ENCODE measurements at regions not wholly inside any gene's neighbourhood (a gene's known extent, or its start where the extent isn't known, plus 50 kb on each side); places are given as distances from the start of the nearest gene placed in this dataset.
"Not testable (repeated sequence)": the region's sequence is repeated elsewhere in the genome, so short reads cannot be mapped to it uniquely, and the experiment has no call there.

DNA sequence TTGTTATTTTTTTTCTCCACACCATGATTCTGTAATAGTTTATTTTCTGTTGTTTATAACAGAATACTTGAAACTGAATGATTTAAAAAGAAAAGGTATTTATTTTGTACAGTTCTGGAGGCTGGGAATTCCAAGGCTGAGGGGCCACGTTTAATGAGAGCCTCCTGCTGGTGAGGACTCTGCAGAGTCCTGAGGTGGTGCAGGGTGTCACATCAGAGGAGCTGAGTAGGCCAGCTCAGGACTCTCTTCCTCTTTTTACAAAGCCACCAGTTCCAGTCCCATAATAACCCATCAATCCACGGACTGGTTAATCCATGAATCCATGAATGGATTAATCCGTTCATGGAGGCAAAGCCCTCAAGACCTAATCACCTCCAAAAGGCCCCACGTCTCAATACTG lies 71.6 kb downstream of the TFAP2A start:
- no peak for DNase-seq

DNA sequence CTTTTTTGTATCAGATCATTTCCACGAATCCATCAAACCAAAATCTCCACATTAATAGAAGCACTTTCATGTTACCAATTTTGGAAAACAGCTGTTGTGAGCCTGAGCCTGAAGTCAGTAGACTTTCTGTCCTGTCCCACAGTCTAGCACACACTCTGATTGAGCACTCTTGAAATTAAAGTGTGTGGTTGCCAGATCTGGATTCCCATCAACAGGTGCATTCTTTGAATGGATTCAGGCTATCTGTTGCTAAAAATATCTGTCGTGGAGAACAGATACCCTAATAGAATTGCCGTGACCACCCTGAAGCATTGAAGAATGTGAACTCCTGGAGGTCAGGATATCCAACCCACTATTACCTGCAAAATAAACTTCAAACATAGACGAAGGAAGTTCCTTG lies 73.3 kb downstream of the TFAP2A start:
- DNase-seq: no peak

DNA sequence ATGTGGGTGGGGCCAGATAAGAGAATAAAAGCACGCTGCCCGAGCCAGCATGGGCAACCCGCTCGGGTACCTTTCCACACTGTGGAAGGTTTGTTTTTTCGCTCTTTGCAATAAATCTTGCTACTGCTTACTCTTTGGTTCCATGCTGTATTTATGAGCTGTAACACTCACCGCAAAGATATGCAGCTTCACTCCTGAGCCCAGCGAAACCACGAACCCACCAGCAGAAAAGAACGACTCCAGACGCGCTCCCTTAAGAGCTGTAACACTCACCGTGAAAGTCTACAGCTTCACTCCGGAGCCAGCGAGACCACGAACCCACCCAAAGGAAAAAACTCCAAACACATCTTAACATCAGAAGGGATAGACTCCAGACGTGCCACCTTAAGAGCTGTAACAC lies 76.7 kb downstream of the TFAP2A start:
- no peak for DNase-seq

DNA sequence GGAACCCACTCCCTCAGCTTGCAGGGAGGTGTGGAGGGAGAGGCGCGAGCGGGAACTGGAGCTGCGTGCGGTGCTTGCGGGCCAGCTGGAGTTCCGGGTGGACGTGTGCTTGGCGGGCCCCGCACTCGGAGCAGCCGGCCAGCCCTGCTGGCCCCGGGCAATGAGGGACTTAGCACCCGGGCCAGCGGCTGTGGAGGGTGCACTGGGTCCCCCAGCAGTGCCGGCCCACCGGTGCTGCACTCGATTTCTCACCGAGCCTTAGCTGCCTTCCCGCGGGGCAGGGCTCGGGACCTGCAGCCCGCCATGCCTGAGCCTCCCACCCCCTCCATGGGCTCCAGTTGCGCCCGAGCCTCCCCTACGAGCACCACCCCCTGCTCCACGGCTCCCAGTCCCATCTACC lies 77.5 kb downstream of the TFAP2A start:
- DNase-seq: not testable (repeated sequence)

DNA sequence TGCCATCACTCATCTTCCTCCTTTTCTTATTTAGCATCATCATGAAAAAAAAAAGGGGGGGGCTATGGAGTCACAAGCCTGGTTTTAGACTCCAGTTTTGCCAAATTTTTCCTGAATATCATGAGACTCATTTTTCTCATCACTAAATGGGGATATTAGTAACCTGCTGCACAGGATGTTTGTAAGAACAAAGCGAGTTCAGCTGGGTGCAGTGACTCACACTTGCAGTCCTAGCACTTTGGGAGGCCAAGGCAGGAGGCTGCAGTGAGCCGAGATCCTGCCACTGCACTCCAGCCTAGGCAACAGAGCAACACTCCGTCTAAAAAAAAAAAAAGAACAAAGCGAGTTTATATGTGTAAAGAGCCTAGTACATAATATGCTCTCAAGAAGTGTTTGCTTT lies 82.8 kb downstream of the TFAP2A start:
- DNase-seq: no peak

DNA sequence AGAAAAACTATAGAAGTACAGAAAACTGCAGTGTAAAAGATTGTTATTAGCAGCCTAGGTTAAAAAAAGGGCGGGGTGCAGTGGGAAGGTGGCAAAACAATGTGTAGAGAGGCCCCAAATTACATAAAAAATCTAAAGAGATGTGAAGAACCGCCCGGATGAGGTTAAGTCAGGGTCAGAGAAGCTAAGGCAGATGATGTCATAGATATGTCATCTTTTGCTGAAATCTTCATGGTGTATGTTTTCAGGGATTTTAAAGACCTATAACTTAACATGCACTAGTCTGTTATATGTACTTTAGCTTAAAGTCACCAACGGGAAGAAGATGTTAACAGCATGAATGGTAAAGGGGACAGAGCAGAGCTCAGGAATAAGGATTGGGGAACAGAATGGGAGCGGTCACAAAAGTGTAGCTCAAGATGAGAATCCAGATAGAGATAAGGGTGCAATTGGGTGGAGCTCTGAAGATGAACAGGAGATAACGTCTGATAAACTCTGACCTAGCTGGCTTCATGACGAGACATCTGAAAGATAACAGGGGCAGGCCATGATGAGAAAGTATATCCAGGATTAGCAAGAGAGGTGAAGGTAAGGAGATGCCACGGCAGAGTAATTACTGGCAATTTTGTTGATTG lies 83.4 kb downstream of the TFAP2A start:
- no peak for DNase-seq

DNA sequence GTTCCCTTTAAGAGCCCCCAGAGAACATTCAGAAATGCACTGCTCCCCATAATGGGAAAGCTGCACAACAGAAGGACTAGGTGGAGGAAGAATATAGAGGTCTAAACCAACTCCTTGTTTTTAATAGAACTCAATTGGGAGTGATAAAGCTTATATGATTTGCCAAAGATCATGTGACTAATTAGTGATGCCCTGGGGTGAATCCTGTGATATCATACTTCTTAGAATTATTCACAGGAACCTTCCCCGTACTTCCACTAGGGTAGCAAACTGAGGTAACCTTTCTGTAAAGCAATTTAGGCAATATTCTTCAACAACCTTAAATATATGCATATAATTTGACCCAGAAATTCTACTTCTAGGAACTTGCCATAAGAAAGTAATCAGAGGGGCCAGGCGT lies 84.4 kb downstream of the TFAP2A start:
- no peak for DNase-seq

DNA sequence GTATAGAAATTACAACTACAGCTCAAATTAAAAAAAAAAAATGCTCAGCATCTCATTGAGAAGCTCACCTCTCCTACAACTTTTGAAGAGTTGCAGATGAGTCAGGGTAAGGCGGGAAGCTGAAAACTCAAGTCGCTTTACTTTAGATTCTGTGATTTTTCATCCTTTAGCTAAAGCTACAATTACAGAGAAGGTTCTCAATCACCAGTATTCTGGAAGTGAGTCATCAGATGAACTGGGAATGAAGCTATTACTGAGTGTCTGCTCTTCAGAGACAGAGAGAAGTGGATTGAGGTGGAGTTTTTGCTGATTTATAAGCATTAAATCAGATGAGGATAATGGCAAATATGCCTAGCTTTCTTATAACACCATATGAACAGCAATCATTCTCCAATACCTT lies 91.9 kb downstream of the TFAP2A start:
- DNase-seq: no peak

DNA sequence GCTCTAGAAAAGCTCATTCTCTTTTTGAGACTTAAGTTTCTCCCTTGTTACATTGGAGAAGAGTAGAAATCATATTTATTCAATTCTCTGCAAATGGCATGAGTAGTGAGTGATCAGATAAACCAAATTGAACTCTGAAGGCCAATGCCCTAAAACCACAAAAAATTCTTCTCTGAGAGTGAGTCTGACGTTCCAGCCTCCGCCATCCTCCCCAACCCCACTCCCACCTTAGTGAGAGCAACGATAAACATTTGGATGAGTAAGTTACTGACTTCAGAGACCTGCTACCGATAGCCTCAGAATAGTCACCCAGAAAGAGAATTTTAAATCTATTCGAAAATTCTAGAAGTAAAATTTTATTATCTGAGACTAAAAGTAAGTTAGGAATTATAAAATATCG lies 94.6 kb downstream of the TFAP2A start:
- DNase-seq: no peak

DNA sequence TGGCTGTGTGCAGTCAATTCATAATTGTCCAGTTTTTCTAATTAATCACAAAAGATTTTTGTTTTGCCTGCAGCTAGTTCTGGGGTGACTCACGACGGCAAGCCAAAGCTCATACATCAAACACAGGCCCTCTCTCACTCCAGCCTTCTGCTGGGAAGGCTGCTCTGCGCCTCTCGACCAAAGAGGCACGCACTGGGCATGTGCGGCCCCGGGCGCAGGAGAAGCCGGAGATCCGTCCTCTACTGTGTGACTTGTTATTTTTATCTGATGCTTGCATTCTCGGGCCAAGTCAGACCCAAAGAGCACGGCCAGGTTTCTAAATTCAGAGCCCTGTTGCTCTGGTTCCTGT lies 98.5 kb downstream of the TFAP2A start:
- no peak for DNase-seq

DNA sequence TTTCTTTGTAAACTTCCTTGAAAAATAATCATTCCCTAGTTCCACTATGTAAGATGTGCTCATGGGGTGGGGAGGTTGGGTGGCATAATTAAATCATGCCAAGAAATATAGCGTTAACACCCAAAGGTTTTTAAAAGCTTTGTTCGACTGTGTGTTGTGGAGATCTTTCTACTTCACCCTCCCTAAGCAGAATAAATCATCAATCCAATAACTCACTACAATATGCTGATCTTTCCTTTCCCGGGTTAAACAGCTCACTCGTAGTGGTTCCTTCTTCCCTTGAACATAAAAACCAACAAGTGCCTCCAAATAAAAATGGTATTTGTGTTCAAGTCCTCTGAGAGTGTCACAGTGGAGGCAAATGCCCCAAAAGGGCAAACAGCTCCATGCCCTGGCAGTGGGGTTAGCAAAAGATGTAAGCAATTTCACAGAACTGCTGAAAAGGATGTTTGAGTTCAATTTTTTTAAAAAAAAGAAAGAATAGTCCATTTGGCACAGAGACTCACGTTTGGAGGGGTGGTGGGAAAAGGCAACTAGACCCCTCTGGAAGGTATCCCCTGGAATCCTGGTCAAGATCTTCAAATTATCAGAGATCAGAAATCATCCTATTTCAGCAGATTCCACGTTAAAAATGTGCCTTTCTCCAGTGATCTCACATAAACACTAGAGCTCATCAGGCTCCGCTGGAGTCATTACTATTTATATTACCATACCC lies 99.1 kb downstream of the TFAP2A start:
- no peak for DNase-seq

DNA sequence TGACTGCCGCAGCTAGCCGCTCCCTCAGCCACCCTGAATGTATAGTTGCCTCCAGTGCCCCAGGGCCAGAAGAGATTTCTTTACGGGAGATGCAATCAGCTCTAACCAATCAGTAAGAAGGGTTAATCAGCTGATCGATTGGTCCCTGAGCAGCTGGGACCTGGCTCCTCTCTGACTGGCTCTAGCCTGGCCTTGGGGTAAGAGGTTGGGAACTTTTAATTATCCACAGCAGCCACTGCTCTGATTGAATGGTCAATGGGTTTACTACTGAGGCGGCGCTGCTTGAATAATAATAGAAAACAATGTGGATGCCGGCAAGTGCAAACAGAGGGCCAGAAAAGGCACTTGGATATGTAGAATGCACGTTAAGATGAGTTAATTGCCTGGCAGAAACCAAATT lies 99.8 kb downstream of the TFAP2A start:
- DNase-seq: no peak

DNA sequence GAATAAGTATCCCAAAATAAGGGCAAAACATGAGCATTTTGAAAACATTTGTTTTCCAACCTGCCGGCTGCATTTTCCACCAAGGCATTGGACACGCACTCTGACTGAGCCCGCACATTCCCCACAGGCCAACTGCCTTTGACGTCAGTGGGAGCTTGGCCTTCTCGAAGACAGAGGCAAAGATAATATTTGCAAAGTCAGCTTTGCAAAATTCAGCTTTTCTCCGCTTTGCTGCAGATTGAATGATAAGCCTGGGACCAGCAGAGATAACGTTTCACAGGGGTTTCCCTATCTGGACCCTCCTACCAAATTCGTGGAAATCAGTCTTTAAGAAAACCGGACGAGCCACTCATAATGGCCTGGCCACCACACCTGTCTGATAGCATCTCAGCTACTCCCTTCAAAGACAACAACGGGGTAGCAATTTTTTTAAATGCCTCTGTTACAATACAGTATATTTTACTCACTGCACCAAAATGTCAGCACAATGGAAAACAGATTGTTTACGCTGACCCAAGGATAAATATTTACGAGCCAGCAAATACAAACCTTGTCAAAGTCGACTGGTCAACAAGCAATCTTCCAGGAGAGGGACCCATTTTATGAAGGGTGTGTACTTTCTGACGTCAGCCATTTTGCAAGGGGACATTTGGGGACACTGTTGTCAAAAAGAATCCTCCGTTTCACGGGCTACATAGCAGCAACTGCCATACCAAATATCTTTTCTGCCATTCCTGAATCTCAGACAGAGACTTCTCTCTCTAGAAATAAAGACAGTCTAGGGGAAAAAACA lies 100.5 kb downstream of the TFAP2A start:
- no peak for DNase-seq

DNA sequence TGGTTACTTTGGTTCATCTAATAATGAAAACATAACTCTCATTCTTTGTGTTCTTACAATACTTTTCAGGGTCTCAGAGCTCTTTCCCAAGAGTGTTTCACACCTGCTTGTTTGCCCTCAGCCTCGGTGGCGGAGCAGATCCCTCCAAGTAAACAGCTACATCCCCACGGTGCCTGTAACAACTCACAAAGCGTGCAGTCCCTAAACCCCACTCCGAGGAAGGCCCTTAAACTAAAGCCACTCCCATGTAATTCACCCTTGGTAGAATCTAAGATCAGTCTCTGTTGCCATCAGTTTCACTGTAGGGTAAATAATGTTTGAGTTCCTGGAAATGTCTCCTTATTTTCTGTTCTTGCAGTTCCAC lies 101.1 kb downstream of the TFAP2A start:
- DNase-seq: no peak

DNA sequence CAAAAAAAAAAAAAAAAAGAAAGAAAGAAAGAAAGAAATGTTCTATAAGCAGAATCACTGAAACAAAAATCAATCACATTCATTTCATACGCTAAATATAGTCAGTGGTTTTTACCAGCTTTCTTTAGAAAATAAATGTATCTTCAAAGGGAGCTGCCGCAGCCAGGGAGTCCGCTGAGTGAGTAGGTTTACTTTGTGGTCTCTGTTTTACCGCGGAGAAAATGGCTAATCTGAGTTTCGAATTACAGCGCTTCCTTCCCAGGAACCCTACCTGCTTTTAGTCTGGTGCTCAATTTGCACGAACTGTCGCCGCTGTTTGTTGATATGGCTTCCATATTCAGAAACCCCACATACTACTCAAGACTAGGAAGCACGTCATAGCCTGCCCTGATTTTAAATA lies 102.4 kb downstream of the TFAP2A start:
- no peak for DNase-seq

DNA sequence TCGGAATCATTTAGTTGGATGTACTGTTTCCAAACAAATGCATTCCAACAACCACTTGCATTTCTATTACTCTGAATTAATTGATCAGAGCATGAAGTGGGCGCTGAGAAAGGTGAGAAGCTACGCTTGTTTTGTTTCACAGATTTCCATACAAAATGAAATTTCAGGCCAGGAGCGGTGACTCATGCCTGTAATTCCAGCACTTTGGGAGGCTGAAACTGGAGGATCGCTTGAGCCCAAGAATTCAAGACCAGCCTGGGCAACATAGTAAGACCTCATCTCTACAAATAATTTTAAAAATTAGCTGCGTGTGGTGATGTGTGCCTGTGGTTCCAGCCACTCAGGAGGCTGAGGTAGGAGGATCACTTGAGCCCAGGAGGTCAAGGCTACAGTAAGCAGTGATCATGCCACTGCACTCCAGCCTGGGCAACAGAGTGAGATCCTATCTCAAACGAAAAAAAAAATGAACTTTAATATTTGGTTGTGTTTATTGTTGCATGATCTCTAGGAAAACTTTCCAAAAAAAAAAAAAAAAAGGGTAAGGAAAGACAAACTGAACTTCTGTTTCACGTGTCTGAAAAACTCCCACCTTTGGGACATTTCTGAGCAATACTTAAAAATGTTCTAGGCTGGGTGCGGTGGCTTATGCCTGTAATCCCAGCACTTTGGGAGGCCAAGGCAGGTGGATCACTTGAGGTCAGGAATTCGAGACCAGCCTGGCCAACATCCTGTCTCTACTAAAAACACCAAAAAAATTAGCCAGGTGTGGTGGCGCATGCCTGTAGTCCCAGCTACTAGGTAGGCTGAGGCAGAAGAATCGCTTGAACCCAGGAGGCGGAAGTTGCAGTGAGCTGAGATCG lies 103.1 kb downstream of the TFAP2A start:
- not testable (repeated sequence) for DNase-seq

DNA sequence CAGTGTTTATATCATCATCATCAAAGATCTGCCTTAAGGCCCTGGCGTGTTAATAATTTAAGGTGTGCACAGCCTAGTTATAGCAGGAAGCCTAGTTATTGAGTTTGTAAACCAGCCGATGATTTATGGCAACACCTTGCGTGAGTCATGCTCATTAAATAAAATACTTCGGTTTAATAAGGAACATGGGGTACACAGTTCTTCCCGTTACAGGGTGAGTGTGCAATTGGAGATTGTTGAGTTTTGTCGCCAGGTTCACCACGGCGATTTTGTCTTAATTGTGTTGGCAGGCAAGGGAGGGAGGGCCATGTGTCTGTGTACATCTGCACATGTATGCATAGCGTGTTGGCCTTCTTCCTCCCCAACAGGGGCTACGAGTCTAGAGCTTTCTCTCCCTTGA lies 104.0 kb downstream of the TFAP2A start:
- no peak for DNase-seq

DNA sequence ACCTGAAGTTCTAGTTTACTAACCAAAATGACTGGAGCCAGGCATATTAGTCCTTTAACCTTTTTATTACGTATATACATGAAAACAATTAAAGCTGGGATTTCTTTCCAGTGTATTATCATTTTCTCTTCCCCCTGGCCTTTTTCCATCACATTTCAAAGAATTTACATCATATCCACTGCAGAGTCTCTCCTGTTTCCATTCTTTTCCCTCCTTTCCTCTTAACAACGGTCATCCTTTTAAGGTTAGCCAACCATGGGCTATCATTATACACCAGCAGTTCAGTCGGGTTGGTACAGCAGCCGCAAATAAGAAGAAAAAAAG lies 104.6 kb downstream of the TFAP2A start:
- no peak for DNase-seq

DNA sequence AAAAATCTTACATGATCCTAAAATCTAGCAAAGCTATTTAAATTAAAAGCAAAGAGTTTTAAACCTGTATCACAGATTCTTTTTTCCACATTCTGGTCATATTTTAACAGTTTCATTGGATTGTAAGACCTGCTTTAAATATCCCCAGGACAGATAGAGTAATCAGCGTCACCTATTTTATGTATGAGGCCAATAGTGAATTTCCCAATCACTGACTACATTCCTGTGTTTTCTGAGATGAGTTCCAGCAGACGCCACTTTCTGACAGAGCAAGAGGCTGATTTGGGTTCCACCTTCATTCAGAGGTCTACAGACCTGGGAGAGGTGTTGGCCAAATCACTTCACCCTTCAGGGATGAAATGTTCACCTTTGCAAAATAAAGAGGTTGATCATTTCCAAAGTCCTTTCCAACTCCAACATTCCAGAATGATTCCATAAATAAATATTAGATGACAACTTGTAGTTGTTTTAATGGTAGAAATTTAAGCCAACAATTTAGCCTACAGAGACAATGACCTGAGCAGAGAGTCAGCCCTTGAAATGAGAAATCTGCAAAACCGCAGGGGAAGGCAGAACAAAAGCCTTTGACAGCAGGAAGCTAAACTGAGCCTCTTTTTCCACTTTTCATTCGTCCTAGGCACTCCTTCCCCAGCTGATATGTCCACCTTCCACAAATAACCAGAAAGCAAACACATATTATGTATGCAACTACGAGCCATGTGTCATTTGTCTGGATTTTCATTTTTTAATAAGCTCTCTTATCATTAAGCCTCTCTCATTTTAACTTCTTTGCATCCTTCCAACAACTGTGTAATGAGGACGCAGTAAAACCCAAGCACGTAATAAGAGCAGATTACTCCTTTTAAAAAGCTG lies 105.2 kb downstream of the TFAP2A start:
- DNase-seq: no peak

DNA sequence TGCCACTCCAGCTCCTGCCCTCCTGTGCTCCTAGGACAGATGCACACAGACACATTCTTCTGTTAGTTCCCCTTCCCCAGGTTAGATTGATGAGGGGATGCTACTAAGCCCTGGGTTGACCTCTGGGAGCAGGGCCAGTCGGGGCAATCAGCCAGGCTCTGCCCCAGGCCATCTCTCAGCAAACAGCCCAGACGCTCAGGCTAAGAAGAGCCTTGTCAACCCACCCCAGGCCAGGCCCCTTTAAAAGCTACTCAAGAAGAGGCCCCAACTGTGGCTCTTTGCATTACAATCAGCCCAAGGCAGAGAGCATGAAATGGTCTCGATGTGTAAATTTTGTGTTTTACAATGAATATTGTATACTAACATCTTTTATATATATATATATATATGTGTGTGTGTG lies 107.4 kb downstream of the TFAP2A start:
- DNase-seq: no peak

DNA sequence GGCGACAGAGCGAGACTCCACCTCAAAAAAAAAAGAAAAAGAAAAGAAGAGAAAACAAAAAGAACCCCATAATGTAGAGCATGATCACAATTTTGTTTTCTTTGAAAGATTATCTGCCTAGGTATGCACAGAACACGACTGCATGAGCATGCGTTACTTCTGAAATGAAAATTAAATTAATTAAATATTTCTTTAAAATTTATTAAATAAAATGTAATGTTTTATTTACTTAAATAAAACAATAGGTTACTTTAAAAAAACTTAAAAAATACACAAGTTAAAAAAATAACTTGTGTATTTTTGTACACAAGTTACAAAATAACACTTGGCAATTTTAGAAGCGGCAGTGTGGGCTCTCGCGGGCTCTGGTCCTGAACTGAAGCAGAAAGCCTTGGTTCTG lies 107.8 kb downstream of the TFAP2A start:
- no peak for DNase-seq

DNA sequence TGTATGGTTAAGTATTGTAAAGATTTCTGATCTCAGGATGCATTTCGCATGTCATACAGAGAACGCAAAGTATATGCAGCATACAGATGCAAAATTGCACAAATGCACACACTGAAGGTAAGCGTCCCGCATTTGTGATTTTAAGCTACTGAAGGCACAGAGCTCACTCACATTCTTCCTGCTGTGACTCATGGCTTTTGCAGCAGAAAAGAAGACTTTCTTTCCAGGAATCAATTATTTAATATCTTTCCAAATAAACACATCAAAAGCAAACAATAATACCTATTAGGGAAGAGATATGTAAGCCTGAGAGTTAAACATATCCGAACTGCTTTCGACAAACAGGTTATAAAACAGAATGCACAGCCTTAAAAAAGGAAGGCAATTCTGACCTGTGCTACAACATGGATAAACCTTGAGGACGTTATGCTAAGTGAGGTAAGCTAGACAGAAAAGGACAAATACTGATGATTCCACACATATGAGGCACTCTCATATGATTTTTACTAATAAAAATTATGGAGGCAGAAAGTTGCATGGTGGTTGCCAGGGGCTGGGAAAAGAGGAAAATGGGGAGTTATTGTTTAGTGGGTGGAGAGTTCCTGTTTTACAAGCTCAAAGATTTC lies 109.0 kb downstream of the TFAP2A start:
- peak; percentile 1 for DNase-seq
